ENCODE measurements at regions not wholly inside any gene's neighbourhood (a gene's known extent, or its start where the extent isn't known, plus 50 kb on each side); places are given as distances from the start of the nearest gene placed in this dataset.

- Histone ChIP-seq H3K4me1 (ENCODE audit: control insufficient read depth, insufficient read depth, low read length) (no peaks in the 10 kb centered on the region), H3K9ac (ENCODE audit: control insufficient read depth, insufficient read depth, low read length) (no peak overlapping the region), H2AFZ (ENCODE audit: control insufficient read depth, low read depth, low read length) (no peak overlapping the region), H4K20me1 (ENCODE audit: control insufficient read depth, insufficient read depth) (no peaks in the 10 kb centered on the region), H3K4me2 (ENCODE audit: control insufficient read depth, insufficient read depth) (no peak overlapping the region), H3K4me3 (no peak overlapping the region), H3K36me3 (ENCODE audit: control insufficient read depth in 2 of 2, insufficient read depth in 2 of 2, low read length in 1 of 2) (no peaks in the 10 kb centered on the region), H3K27me3 (replicated peaks in 1 of 2; ENCODE audit: control insufficient read depth in 2 of 2, insufficient read depth in 2 of 2, low read length in 1 of 2) (peaks cover 3 to 4% of the 10 kb centered on the region in 2 experiments; a peak in 2 of 4 replicates), H3K9me3 (replicated peaks; ENCODE audit: control insufficient read depth, insufficient read depth, low read length) (no peaks in the 10 kb centered on the region), H3K27ac (ENCODE audit: control insufficient read depth, insufficient read depth) (no peak overlapping the region), H3K79me2 (ENCODE audit: control insufficient read depth, insufficient read depth, low read length) (no peaks in the 10 kb centered on the region)
- RAD21 ChIA-PET (ENCODE audit: unreplicated experiment), result no interaction called here
- POLR2A ChIA-PET, result no interaction called here
- no TSS peak for BruUV-seq (replicated peaks)
- CTCF ChIA-PET, result no interaction called here
- no peak for TF ChIP-seq RUNX3 (IDR thresholded peaks at IDR 0.05; ENCODE audit: low read length)
- no peak for TF ChIP-seq YBX1 (IDR thresholded peaks at IDR 0.05)
- no peak for TF ChIP-seq ASH2L (IDR thresholded peaks at IDR 0.05; ENCODE audit: borderline replicate concordance, low read depth)
- TF ChIP-seq SRF (IDR thresholded peaks at IDR 0.05; ENCODE audit: low read depth in 2 of 2, low read length in 2 of 2), result no peak
- TF ChIP-seq CBX5 (IDR thresholded peaks at IDR 0.05; ENCODE audit: low read depth), result no peak
- TF ChIP-seq FOXK2 (IDR thresholded peaks at IDR 0.05), result no peak
- TF ChIP-seq MXI1 (IDR thresholded peaks at IDR 0.05; ENCODE audit: low read depth, low read length), result no peak
- no peak for TF ChIP-seq SUZ12 (IDR thresholded peaks at IDR 0.05; ENCODE audit: unreplicated experiment)
- no peak for TF ChIP-seq TCF12 (IDR thresholded peaks at IDR 0.05; ENCODE audit: low read depth, low read length)
- no peak for TF ChIP-seq ZNF24 (IDR thresholded peaks at IDR 0.05)
- TF ChIP-seq ZBTB33 (IDR thresholded peaks at IDR 0.05), result no peak
- TF ChIP-seq ZSCAN29 (IDR thresholded peaks at IDR 0.05), result no peak
- TF ChIP-seq HCFC1 (IDR thresholded peaks at IDR 0.05; ENCODE audit: low read length), result no peak
- no peak for TF ChIP-seq ATF2 (IDR thresholded peaks at IDR 0.05; ENCODE audit: low read length)
- no peak for TF ChIP-seq IRF3 (IDR thresholded peaks at IDR 0.05)
- no peak for TF ChIP-seq ZBED1 (IDR thresholded peaks at IDR 0.05; ENCODE audit: borderline replicate concordance)
- TF ChIP-seq CTCF (IDR thresholded peaks at IDR 0.05 in 2 of 3, conservative IDR thresholded peaks at IDR 0.05 in 1 of 3; ENCODE audit: control insufficient read depth in 2 of 3, extremely low read depth in 1 of 3, insufficient read depth in 1 of 3, low read depth in 3 of 3, low read length in 3 of 3), result no peak
- no peak for FAIRE-seq
- intact Hi-C loops (cut with micrococcal nuclease; ENCODE audit: unreplicated experiment) (no loop called here), in situ Hi-C loops (cut with MboI) (no loop called here)
- 15% methylated on average over 6 of the region's 6 CpGs for WGBS (ENCODE audit: insufficient coverage, insufficient replicate concordance, low lambda C conversion rate, missing lambda C conversion rate)
- DNase-seq (ENCODE audit: low read depth, low spot score), result no peak
- SMC1A ChIA-PET (ENCODE audit: uncharacterized antibody, unreplicated experiment), result no interaction called here
- ATAC-seq, result no peak
Observed at GRCh38 chr5:135711911-135712310, 122.6 kb upstream of the SLC25A48 start.

All from GM12878 (cell line).